GM23248 (cell line): ENCODE measurements at regions not wholly inside any gene's neighbourhood (a gene's known extent, or its start where the extent isn't known, plus 50 kb on each side); places are given as distances from the start of the nearest gene placed in this dataset.

Experiments
- EZH2 ChIP-seq: fragments of 200-600 bp; sonication (generic); IDR thresholded peaks from 2 replicates; pipeline ENCODE4 v1.6.1; 2018; ENCODE audit warnings: antibody characterized with exemption, mild to moderate bottlenecking; ENCODE audit not compliant: insufficient read depth, poor library complexity, severe bottlenecking
- EZH2phosphoT487 ChIP-seq: fragments of 200-600 bp; sonication (generic); IDR thresholded peaks from 2 replicates; pipeline ENCODE4 v1.6.1; 2018; ENCODE audit warnings: antibody characterized with exemption, moderate library complexity, mild to moderate bottlenecking, low read depth; ENCODE audit not compliant: insufficient read depth

DNA sequence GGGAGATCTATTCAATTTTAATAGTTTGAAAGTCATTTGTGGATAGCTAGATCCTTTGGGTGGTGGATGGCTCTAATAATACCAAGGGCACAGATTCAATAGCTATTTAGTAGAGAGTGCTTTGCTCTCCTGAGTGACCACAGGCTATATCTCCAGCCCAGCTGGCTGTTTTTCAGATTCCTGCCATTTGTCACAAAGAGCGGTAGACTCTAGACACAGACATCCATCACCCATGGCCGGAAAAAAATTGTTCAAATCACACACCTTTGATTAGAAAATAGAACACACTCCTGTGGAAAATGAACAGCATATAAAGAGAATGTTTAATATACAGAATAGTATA is 171.6 kb upstream of the MITF start:
- TF ChIP-seq EZH2 (no peak), EZH2phosphoT487 (no peak)
